Ascending aorta (tissue), 2 donors: ENCODE measurements at regions not wholly inside any gene's neighbourhood (a gene's known extent, or its start where the extent isn't known, plus 50 kb on each side); places are given as distances from the start of the nearest gene placed in this dataset.
A peak's percentile ranks its signal among the peaks of the same experiment; 100 is the strongest.

ENCODE experiments used
- DNase-seq, 2 donors: peaks; one replicate each; pipeline ENCODE4 v3.0.0-alpha.2; 2019; ENCODE audit warnings: low spot score in 2 of 2
- H3K27ac ChIP-seq, 2 donors: fragments of 200-600 bp; sonication (generic); one replicate each; pipeline ENCODE4 v1.5.1; 2016 to 2017; ENCODE audit warnings: mild to moderate bottlenecking in 1 of 2
- H3K27me3 ChIP-seq: fragments of 200-600 bp; sonication (generic); one replicate; pipeline ENCODE4 v1.5.1; 2017
- H3K36me3 ChIP-seq, 2 donors: fragments of 200-600 bp; sonication (generic); one replicate each; pipeline ENCODE4 v1.5.1; 2016
- H3K4me1 ChIP-seq, 2 donors: fragments of 200-600 bp; sonication (generic); one replicate each; pipeline ENCODE4 v1.5.1; 2016 to 2017; ENCODE audit warnings: mild to moderate bottlenecking in 1 of 2
- H3K4me3 ChIP-seq, 2 donors: fragments of 200-600 bp; sonication (generic); one replicate each; pipeline ENCODE4 v1.5.1; 2016 to 2017; ENCODE audit warnings: mild to moderate bottlenecking in 1 of 2
- H3K9me3 ChIP-seq, 2 donors: fragments of 200-600 bp; sonication (generic); one replicate each; pipeline ENCODE4 v1.5.1; 2016
- CTCF ChIP-seq, 3 experiments: fragments of 200-600 bp in 2 of 3; fragments of 450-650 bp in 1 of 3; sonication (generic) in 2 of 3; IDR thresholded peaks; one replicate each; pipeline ENCODE4 v1.5.1; 2016 to 2019; ENCODE audit warnings: antibody characterized with exemption in 3 of 3, mild to moderate bottlenecking in 1 of 3, moderate library complexity in 1 of 3
- intact Hi-C: fragments of 100-400 bp; cut with DNase I; formaldehyde crosslinking; loops from one replicate; pipeline ENCODE4 v1.15.1; 2023

DNA sequence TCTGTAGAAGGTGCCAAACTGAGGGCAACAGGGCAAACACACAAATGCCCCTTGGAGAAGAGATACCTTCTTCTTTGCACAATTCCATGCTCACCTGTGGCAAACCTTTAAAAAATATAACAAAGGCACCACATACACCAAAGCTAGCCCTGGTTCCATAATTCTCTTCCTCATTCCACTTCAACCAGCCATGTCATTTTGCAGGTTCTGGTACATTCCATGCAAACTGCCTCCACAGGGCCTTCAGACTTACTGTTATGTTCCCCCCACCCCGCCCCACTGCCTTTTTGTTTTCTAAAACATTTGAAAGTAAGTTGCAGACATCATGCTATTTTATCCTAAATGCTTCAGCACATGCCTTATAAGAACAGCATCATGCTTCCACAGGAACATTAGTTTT, 269.0 kb downstream of the NSUN3 start:
- H3K36me3 ChIP-seq, result no peaks in the 10 kb centered on the region
- no peaks in the 10 kb centered on the region for H3K27me3 ChIP-seq
- TF ChIP-seq CTCF (IDR thresholded peaks at IDR 0.05), result no peak
- no peak for DNase-seq
- intact Hi-C loops, result no loop called here
- H3K9me3 ChIP-seq, result no peaks in the 10 kb centered on the region
- H3K27ac ChIP-seq, result no peak overlapping the region
- no peaks in the 10 kb centered on the region for H3K4me1 ChIP-seq
- H3K4me3 ChIP-seq, result no peak overlapping the region

DNA sequence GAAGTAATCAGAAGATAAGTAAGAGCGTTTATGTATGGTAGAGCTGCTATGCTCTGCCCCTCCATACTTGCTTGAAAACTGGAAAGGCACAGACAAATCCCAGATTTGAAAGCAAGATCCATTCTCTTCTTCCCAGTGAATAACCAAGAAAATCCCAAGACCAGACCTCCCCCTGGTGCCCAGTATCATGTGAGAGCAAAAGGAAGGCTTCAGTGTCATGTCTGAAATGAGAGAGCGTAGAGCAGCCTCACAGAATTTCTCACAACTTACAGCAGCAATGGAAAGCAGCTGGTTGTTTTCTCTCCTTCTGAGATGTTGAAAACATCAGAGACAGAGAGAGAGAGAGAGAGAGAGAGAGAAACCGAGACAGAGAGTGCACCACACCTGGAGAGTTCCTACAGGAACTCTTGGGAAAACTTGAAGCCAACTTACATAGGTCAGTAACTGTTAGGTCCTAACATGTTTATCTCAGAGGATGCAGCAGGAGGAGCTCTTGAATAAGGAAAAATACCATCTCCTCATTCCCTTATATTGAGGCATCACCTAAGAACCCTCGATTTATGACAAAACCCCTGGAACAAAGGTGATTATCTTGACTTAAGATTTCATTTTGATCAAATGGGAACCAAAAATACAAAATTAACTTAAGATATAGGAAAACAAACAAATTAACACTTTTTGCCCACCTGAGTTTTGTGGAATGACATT, 273.3 kb downstream of the NSUN3 start:
- Histone ChIP-seq H3K36me3 (no peaks in the 10 kb centered on the region), H3K9me3 (no peaks in the 10 kb centered on the region)

GRCh38 chr3:94345101-94345500, 282.2 kb downstream of the NSUN3 start:
- intact Hi-C loops, result no loop called here
- no peaks in the 10 kb centered on the region for H3K4me1 ChIP-seq
- TF ChIP-seq CTCF (IDR thresholded peaks at IDR 0.05), result no peak
- no peak for DNase-seq
- H3K9me3 ChIP-seq, result no peaks in the 10 kb centered on the region
- H3K27me3 ChIP-seq, result no peaks in the 10 kb centered on the region
- H3K36me3 ChIP-seq, result no peaks in the 10 kb centered on the region
- no peak overlapping the region for H3K4me3 ChIP-seq
- H3K27ac ChIP-seq, result no peak overlapping the region

More for the DNA sequence above, 273.3 kb downstream of the NSUN3 start:
- TF ChIP-seq CTCF (IDR thresholded peaks at IDR 0.05), result peak in 1 of 3 experiments; percentile 43
- no peak overlapping the region for H3K27ac ChIP-seq
- no peak overlapping the region for H3K4me3 ChIP-seq
- intact Hi-C loops, result no loop called here
- no peaks in the 10 kb centered on the region for H3K27me3 ChIP-seq
- DNase-seq, result no peak
- no peaks in the 10 kb centered on the region for H3K4me1 ChIP-seq

- intact Hi-C loops, result no loop called here
- no peaks in the 10 kb centered on the region for H3K4me1 ChIP-seq
- H3K36me3 ChIP-seq, result no peaks in the 10 kb centered on the region
- no peak for TF ChIP-seq CTCF (IDR thresholded peaks at IDR 0.05)
- H3K9me3 ChIP-seq, result no peaks in the 10 kb centered on the region
- H3K27me3 ChIP-seq, result no peaks in the 10 kb centered on the region
- no peak for DNase-seq
- H3K27ac ChIP-seq, result no peak overlapping the region
- H3K4me3 ChIP-seq, result no peak overlapping the region
These were observed 286.5 kb downstream of the NSUN3 start for GRCh38 chr3:94349310-94349878.

GRCh38 chr3:94356581-94356980, 293.7 kb downstream of the NSUN3 start:
- H3K27me3 ChIP-seq, result no peaks in the 10 kb centered on the region
- no peak for TF ChIP-seq CTCF (IDR thresholded peaks at IDR 0.05)
- intact Hi-C loops, result no loop called here
- no peak overlapping the region for H3K27ac ChIP-seq
- no peak overlapping the region for H3K4me3 ChIP-seq
- no peaks in the 10 kb centered on the region for H3K36me3 ChIP-seq
- H3K4me1 ChIP-seq, result no peaks in the 10 kb centered on the region
- no peaks in the 10 kb centered on the region for H3K9me3 ChIP-seq
- DNase-seq, result no peak
